HepG2 (cell line): ENCODE measurements at regions not wholly inside any gene's neighbourhood (a gene's known extent, or its start where the extent isn't known, plus 50 kb on each side); places are given as distances from the start of the nearest gene placed in this dataset.

ENCODE experiments used
- ATAC-seq: fragments of 200-7000 bp; cut with Tn5 transposase; 3 replicates; pipeline ENCODE4 v1.9.1; 2020; ENCODE audit warnings: mild to moderate bottlenecking, moderate library complexity
- BruUV-seq: library from RNA; stranded (reverse); fragments of 400-500 nt; replicated peaks from 2 replicates; lab custom pipeline; 2021; lab: Mats Ljungman, UMichigan
- CTCF ChIA-PET: fragments of 300-600 bp; formaldehyde crosslinking; extraction: SDS; loops from one replicate; lab custom pipeline; 2021; ENCODE audit warnings: low total read pairs, inconsistent platforms, low intra/inter-chr PET ratio; lab: Yijun Ruan, JAX
- POLR2A ChIA-PET: fragments of 350-600 bp; sonication (Branson Sonifier 250); formaldehyde crosslinking; loops from one replicate; lab custom pipeline; 2020; ENCODE audit warnings: antibody characterized with exemption, inconsistent platforms; lab: Yijun Ruan, JAX
- DNase-seq: peaks from one replicate; pipeline ENCODE4 v3.0.0-alpha.2; 2015; ENCODE audit warnings: low spot score
- FAIRE-seq: peaks from 3 replicates; lab custom pipeline; 2011; peaks lifted over from hg19 to GRCh38; lab: Jason Lieb, UNC
- H2AFZ ChIP-seq: one replicate; pipeline ENCODE4 v1.6.1; 2011; ENCODE audit warnings: low read length, inconsistent platforms
- H3K27ac ChIP-seq: fragments of 300-600 bp; 3 replicates; pipeline ENCODE4 v1.8.0; 2011; ENCODE audit warnings: mixed run types, mild to moderate bottlenecking, mixed read lengths, low read length, inconsistent platforms; ENCODE audit not compliant: insufficient read depth; ENCODE audit errors: extremely low read length
- H3K27me3 ChIP-seq, 2 experiments: fragments of 200-600 bp in 1 of 2; 2 replicates in 1 of 2; 3 replicates in 1 of 2; pipeline versions ENCODE4 v1.6.0 to v1.8.0; 2011; ENCODE audit warnings: low read length in 2 of 2, mild to moderate bottlenecking in 2 of 2, moderate library complexity in 2 of 2, inconsistent platforms in 1 of 2; ENCODE audit not compliant: insufficient read depth in 2 of 2, control insufficient read depth in 1 of 2
- H3K36me3 ChIP-seq, 2 experiments: fragments of 200-600 bp in 1 of 2; replicated peaks in 1 of 2; 2 replicates in 1 of 2; 3 replicates in 1 of 2; pipeline versions ENCODE4 v1.5.1 to v1.8.0; 2011; ENCODE audit warnings: low read length in 2 of 2, inconsistent platforms in 1 of 2; ENCODE audit not compliant: insufficient read depth in 2 of 2, control insufficient read depth in 1 of 2
- H3K4me1 ChIP-seq: 2 replicates; pipeline ENCODE4 v1.5.1; 2012; ENCODE audit warnings: low read length, inconsistent platforms; ENCODE audit not compliant: insufficient read depth
- H3K4me2 ChIP-seq: 2 replicates; pipeline ENCODE4 v1.6.0; 2011; ENCODE audit warnings: low read depth, low read length, inconsistent platforms
- H3K4me3 ChIP-seq, 3 experiments: fragments of 200-600 bp in 1 of 3; sonication (generic), shearing (Covaris generic) in 1 of 3; replicated peaks in 1 of 3; 2 replicates each; pipeline ENCODE4 v1.5.1; 2011 to 2016; ENCODE audit warnings: low read length in 3 of 3, inconsistent platforms in 2 of 3, low read depth in 2 of 3, mild to moderate bottlenecking in 2 of 3, control low read depth in 1 of 3, mixed read lengths in 1 of 3; ENCODE audit not compliant: insufficient read depth in 1 of 3
- H3K79me2 ChIP-seq: one replicate; pipeline ENCODE4 v1.6.1; 2011; ENCODE audit warnings: low read length, inconsistent platforms; ENCODE audit not compliant: insufficient read depth
- H3K9ac ChIP-seq: 2 replicates; pipeline ENCODE4 v1.6.0; 2011; ENCODE audit warnings: mild to moderate bottlenecking, low read depth, low read length, inconsistent platforms; ENCODE audit not compliant: insufficient read depth
- H3K9me3 ChIP-seq: 2 replicates; pipeline ENCODE4 v1.5.1; 2012; ENCODE audit warnings: mild to moderate bottlenecking, low read length
- H4K20me1 ChIP-seq: 2 replicates; pipeline ENCODE4 v1.6.0; 2011; ENCODE audit warnings: inconsistent platforms, mild to moderate bottlenecking, low read length, moderate library complexity; ENCODE audit not compliant: insufficient read depth
- ARNT ChIP-seq: fragments of 450-650 bp; IDR thresholded peaks from 2 replicates; pipeline ENCODE4 v1.6.1; 2017
- KDM2A ChIP-seq: sonication (generic); formaldehyde crosslinking; IDR thresholded peaks from 2 replicates; pipeline ENCODE4 v1.4.0; 2020; ENCODE audit warnings: low read depth, missing genetic modification reagents, borderline replicate concordance
- MAFK ChIP-seq, 2 experiments: IDR thresholded peaks in 1 of 2; conservative IDR thresholded peaks in 1 of 2; 2 replicates each; pipeline ENCODE4 v1.6.1; 2011; ENCODE audit warnings: improper control_type of control experiment in 2 of 2, low read length in 2 of 2
- NR2F6 ChIP-seq, 2 experiments: IDR thresholded peaks; 2 replicates each; pipeline ENCODE4 v1.6.1; 2016; ENCODE audit warnings: antibody characterized with exemption in 1 of 2, mild to moderate bottlenecking in 1 of 2
- WGBS: methylation state at CpG from one replicate; pipeline ENCODE4 v1.1.6; 2017; ENCODE audit warnings: low lambda C conversion rate; 5-methylcytosine and 5-hydroxymethylcytosine counted together
- in situ Hi-C: cut with HindIII; loops from 2 replicates; pipeline ENCODE4 v1.10.0; 2017; ENCODE audit warnings: low pct_unique_long_range_greater_than_20kb; ENCODE audit not compliant: extremely low pct_ligation_motif_present
- intact Hi-C: fragments of 100-400 bp; cut with micrococcal nuclease; formaldehyde crosslinking; loops from one replicate; pipeline ENCODE4 v1.10.0; 2022; ENCODE audit not compliant: unreplicated experiment

- BruUV-seq: no TSS peak
- in situ Hi-C loops (no loop called here), intact Hi-C loops (no loop called here)
- 0% methylated on average over 2 of the region's 2 CpGs for WGBS
- no peak for DNase-seq
- Histone ChIP-seq H3K4me1 (no peaks in the 10 kb centered on the region), H3K27me3 (no peaks in the 10 kb centered on the region), H3K79me2 (no peaks in the 10 kb centered on the region), H3K27ac (no peak overlapping the region), H3K4me3 (no peak overlapping the region), H2AFZ (no peak overlapping the region), H3K9me3 (no peaks in the 10 kb centered on the region), H4K20me1 (no peaks in the 10 kb centered on the region), H3K4me2 (no peak overlapping the region), H3K9ac (no peak overlapping the region), H3K36me3 (no peaks in the 10 kb centered on the region)
- no peak for ATAC-seq
- CTCF ChIA-PET: no interaction called here
- TF ChIP-seq ARNT (no peak), MAFK (conservative IDR thresholded peaks at IDR 0.05 in 1 of 2, IDR thresholded peaks at IDR 0.05 in 1 of 2; ENCODE audit: low read length in 2 of 2) (peak in 1 of 2 experiments; percentile 7; a peak in 1 of 4 replicates)
- POLR2A ChIA-PET: no interaction called here
- FAIRE-seq: no peak
Observed at GRCh38 chr5:57581772-57582171, 99.2 kb upstream of the ACTBL2 start.

GRCh38 chr5:57581222-57581621 is 98.6 kb upstream of the ACTBL2 start:
- POLR2A ChIA-PET: no interaction called here
- no TSS peak for BruUV-seq
- Histone ChIP-seq H4K20me1 (no peaks in the 10 kb centered on the region), H3K4me1 (no peaks in the 10 kb centered on the region), H3K4me3 (no peak overlapping the region), H3K9ac (no peak overlapping the region), H3K4me2 (no peak overlapping the region), H3K9me3 (no peaks in the 10 kb centered on the region), H3K36me3 (no peaks in the 10 kb centered on the region), H2AFZ (no peak overlapping the region), H3K27ac (no peak overlapping the region), H3K79me2 (no peaks in the 10 kb centered on the region), H3K27me3 (no peaks in the 10 kb centered on the region)
- DNase-seq (no peak), ATAC-seq (no peak), FAIRE-seq (no peak)
- intact Hi-C loops (no loop called here), in situ Hi-C loops (no loop called here)
- CTCF ChIA-PET: no interaction called here
- no peak for TF ChIP-seq NR2F6 (IDR thresholded peaks at IDR 0.05)
- TF ChIP-seq NR2F6 (CRISPR knock-in tag; IDR thresholded peaks at IDR 0.05): no peak
- TF ChIP-seq KDM2A (CRISPR knock-in tag): no peak
- 17% methylated on average over 4 of the region's 4 CpGs for WGBS
